Hematopoietic multipotent progenitor cell treated with erythropoietin and hydrocortisone succinate and interleukin-3 and kit ligand, for 4 days (in vitro differentiated cells): ENCODE measurements at regions not wholly inside any gene's neighbourhood (a gene's known extent, or its start where the extent isn't known, plus 50 kb on each side); places are given as distances from the start of the nearest gene placed in this dataset.

Source experiments
- DNase-seq: peaks from one replicate; pipeline ENCODE4 v3.0.0-alpha.2; 2015

DNA sequence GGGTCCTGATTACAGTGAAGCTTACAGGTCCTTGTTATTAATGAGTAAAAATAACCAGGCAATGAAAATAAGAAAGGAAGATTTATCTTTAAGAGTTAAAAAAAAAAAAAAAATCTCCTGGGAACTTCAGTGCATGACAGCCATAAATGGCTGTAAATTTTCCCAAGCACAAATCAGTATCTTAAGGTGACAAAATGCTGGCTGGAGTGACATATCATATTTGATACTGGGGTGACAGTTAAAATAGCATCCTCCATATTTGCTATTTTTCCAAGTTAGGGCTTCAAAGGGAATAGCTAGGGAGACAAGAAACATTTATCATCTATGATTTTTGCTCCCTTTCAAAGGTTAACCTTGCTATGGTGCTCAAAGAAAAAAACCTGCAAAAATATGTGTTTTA, 226.6 kb downstream of the PRDM2 start:
- DNase-seq = no peak

DNA sequence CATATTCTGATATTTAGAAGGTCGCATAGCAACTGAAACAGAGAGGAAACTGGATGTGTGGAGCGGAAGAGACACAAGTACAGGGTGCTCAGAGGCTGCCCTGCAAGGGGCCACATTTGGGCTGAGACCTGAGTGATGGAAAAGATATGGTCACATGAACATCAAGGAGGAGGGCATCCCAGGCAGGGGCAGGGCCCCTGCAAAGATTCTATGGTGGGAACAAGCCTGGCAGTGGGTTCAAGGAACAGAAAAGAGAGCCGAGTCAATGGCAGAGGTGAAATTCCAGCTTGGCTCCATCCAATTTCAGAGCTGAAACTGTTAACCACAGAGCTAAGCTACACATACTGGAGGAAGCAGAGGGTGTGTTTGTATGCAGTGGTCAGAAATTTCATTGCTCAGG, 227.7 kb downstream of the PRDM2 start:
- no peak for DNase-seq

DNA sequence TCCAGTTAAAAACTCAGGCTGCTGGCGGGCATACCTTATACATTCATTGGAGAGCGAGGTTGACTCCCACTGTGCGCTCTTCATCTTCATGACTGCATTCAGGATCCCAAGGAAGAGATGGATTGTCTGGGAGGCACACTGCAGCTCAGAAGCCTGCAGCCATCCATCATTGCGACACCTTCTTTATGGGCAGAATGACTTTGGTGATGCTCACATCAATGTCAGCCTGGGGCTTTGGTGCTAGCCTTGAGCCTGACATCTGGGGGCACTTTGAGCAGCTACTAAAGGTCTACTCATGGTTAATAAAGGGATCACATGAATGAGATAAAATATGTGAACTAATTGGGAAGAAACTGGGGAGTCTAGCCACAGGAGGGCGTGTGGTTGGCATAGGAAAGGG, 229.3 kb downstream of the PRDM2 start:
- no peak for DNase-seq

DNA sequence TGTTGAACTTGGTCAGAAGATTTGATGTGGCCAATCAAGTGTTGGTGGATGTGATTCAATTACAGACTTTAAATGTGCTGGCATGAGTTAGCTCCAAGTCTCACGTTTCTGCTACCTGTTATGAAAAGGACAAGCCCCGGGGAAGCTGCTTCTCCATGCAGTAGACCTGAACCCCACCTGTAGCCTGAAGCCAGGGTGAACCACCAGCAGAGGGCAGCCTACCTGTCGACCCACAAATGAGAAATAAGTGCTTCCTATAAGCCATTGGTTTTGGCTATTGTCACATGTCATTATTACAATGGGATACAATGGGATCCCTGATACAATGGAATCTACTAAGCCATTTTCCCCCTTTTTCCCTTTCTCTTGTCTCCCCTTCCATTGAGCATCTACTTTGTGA, 230.2 kb downstream of the PRDM2 start:
- DNase-seq = peak; percentile 23

DNA sequence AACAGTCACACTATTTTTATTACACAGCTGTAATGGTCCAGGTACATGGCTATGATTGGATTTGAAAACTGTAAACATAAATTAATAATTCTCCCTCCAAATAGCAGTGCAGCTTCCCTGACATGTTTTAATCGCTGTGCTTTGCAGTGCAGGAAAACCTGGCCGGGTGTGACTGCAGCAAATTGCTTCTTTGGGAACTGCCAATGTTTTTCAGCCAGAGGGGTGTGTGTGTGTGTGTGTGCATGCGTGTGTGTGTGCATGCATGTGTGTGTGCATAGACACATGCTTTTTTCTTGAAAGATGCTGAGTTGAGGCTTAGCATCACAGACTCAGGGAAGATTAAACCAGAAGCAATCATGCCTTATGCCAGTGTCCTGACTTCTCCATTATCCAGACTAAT, 231.2 kb downstream of the PRDM2 start:
- DNase-seq = no peak

DNA sequence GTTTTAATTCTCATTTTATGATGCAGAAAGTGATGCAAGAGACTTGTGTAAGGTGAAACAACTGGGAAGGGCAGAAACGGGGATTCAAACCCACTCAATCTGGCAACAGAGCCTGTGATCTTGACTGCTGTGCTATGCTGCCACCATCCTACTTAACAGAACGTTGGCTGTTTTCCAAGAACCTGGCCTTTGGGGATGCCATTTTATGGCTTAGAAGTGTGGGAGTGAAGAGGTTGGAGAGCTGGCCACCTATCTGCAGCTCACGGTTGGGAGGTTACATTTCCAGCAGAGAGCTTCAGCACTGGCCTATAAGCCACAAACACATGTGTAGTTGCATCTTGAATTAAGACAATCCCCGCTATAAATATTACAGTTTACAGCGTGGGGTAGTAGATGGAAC, 235.3 kb downstream of the PRDM2 start:
- DNase-seq = no peak

DNA sequence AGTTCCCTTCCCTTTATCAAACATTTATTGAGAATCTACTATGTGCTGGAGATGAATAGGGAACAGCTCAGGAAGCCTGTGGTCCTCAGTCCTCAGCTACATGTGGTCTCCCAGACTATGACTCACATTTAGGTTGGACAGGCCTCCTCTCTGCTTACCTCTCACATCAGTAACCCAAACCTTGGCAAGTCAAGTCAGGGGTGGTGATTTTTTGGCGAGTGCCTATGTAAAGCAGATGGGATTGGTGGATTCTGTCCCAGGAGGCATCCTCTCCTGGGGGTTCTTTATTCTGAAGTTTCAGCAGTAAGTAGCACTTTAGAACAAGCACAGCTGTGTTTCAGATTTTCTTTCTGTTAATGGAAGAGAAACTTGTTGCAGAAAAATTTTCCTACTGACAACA, 241.3 kb downstream of the PRDM2 start:
- no peak for DNase-seq

DNA sequence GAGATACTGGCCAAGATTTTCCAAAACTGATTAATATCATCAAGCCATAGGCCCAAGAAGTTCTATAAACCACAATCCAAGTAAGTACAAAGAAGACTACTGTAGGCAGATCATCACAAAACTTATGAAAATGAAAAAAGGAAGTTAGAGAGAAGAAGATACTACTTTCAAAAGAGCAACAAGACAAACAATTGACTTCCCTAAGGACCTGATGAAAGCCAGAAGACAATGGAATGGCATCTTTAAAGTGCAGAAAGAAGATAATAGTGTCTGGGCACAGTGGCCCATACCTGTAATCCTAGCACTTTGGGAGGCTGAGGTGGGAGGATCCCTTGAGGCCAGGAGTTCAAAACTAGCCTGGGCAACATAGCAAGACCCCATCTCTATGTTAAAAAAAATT, 243.1 kb downstream of the PRDM2 start:
- DNase-seq = no peak

DNA sequence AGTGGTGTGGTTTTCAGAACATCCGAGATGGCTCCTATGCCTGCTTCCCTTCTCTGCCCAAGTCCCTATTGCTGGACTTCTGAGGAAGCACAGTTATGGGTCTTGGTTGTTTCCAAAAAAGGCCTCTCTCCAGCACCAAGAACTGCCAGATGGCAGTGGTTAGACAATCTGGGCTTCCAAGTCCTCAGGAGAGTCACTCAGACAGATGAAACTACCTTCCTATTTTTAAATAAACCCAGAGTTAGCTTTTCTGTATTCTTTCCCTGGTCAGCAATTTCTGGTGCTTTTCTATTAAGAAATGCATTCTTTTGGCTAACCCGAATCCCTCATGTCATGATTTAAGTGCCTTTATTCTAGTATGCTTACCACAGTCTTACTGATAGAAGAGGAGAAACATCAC, 245.9 kb downstream of the PRDM2 start:
- DNase-seq = no peak

DNA sequence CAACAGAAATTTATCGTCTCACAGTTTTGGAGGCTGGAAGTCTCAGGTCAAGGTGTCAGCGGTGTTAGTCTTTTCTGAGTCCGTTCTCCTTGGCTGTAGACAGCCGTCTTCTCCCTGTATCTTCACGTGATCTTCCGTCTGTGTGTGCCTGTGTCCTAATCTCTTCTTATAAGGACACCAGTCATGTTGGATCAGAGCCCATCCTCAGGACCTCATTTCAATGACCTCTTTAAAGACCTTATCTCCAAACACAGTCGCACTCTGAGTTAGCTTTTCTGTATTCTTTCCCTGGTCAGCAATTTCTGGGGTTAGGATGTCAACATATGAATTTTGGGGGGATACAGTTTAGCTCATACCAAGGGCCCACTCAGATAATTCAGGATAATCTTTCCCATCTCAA, 247.7 kb downstream of the PRDM2 start:
- DNase-seq = no peak

DNA sequence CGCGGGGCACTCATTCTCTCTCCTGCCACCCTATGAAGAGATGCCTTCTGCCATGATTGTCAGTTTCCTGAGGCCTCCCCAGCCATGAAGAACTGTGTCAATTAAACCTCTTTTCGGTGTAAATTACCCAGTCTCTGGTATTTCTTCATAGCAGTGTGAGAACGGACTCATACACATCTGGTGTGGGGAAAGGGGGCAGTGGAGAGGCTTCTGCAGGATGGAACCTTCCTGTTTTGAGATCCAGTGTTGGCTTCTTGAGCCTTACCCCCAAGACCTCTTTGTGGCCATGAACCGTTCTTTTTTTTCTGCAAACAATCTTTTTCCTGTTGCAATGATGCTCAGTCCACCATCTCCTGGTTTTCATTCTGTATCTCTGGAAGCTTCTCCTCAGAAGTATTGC, 248.4 kb downstream of the PRDM2 start:
- no peak for DNase-seq

DNA sequence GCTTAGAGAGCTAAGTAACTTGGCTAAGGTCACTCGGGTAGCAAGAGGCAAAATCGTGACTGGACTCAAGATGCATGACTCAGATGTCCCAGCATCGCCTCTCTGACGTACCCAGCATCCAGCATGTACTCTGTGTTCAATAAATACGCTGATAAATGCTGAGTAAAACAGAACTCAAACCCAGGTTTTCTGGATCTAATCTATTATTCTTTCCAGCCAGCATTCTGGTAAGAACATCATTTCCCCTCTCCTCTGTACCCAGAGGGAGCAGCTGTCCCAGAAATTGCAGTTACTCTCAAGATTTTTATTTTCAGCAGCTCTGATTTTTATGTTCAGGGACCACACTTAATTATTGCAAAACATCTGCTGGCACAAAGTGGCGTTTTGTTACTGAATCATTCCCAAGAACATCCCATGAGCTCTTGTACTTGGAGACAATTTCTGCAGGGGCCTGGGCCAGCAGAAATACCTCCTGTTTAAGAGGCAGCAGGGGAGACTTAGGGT, 249.0 kb downstream of the PRDM2 start:
- no peak for DNase-seq

DNA sequence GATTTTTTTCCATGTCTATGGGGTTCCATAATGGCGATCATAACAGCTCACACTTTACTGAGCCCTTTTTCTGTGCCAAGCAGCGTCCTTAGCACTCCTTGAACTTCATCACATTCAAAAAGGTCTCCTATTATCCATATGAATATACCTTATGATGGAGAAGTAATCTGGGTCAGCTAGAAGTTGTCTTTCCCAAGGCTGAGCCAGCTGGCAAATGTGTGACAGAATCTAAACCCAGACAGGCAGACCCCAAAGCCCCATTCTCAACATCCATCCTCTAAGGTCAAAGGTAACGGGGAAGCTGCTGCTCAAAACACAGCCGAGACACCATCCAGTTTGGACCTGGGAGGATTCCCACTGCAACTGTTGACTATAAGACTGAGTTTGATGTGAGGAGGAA, 249.6 kb downstream of the PRDM2 start:
- no peak for DNase-seq

DNA sequence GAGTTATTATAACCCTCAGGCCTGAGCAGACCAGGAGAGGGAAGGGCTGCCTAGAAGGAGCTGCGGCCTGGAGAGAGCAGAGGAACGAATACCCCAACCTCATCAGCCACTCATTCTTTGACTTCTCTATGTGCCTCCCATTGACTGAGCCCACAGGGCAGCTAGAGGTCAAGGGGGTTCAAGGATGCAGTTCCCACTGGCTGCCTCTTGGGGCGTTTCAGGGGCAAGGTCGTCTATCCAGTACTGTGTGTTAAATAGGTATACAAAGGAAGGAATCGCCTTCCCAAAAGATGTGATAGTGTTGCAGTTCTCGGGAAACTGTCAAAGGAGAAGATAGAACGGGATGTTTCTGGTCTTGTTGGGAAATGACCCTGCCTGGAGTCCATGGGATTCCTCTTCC, 250.6 kb downstream of the PRDM2 start:
- DNase-seq = peak; percentile 20

DNA sequence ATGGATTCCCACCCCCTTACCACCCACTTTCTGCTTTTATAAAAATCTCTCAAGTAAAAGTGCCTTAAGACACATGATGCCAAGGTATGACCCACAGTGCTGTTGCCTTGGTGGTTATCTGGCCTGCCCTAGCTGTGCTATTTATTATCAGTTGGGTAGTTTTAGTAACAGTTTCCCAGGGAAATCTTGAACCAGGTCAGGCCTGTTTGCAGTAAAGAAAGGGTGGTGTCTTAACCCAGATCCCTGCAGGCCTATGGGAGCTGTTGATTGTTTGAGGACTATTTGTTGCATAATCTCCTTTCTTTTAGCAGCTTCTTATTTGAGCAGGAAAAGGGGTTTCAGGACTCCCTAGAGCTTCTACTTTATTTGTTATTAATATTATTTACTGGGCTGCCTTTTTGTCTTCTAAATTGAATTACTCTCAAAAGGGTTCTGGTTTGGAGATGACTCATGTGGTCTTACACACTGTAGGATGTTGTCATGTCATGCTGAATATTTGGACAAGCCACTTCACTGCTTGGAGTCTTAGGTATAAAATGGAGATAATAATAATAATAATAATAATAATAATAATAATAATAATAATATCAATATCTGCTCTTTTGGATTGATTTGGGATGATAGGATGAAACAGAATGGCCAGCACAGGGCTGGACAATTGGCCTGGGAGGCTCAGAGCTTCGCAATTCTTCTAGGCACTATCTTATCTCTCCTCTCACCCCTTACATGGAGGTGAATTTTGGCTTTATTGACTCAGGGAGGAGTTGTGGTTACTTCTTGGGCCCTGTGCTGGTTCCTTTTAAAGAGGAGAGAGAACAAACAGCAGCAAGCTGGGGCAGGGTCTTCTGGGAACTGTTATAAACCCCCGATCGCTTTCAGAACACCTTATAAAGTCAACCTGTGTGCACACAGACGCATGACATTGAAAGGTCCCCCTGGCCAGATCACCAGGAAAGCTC, 252.1 kb downstream of the PRDM2 start:
- no peak for DNase-seq

DNA sequence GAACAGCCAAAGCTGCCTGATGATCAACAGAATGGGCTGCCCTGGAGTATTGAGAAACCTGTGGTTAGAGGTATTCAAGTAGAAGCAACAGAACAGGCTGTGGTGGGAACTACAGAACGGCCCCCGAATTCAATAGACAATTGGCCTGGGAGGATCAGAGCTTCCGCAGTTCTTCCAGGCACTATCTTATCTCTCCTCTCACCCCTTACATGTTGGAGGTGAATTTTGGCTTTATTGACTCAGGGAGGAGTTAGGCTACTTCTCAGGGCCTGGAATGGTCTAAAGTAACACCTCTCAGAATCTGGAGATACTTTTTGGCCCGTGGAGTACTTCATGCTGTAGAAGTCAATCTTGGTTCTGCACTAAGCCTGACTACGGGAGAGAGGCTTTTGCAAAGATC, 253.0 kb downstream of the PRDM2 start:
- no peak for DNase-seq

DNA sequence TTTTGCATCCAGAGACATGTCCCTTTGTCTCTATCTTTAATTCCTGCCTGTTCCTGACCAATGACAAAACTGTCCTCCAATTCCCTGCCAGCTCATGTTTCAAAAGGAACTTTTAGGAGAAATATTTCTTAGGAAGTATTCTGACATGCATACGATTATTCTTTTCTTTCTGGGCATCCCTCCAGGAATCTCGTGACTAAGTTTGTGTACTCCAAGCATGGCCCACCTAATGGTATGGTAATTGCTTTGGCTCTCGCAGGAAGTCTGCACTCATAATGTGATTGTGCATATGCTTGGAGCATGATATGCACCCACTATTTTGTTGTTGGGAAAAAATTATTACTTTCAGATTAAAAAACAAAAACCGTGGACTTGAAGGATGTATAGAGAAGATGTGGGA, 256.4 kb downstream of the PRDM2 start:
- no peak for DNase-seq

DNA sequence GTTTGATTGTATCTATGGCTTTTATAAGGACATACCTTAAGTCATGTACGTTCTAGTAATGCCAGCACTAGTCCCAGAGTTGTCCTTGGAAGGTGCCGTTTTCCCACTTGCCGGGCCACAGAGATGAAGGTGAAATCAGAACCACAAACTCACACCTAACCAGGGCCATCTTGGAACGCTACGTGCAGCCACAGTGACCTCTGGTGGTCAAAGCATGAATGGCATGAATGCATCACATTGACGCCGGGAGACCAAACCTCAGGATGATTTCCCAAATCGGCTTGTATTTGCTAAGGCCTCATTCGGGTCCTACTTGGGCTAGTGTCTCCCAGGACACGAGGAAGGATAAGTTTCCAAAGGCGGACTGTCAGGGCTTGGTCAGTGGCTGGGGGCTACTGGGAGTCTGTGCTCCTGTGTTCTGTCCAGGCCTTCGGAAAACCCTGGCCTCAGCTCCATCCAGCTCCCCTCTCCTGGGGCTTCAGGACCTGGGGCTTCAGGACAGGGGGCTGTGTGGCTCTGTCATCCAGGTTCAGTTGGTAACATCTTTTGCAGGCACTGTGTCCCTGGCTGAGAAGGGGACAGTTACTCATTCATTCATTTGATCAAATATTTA, 260.5 kb downstream of the PRDM2 start:
- peak; percentile 68 for DNase-seq

DNA sequence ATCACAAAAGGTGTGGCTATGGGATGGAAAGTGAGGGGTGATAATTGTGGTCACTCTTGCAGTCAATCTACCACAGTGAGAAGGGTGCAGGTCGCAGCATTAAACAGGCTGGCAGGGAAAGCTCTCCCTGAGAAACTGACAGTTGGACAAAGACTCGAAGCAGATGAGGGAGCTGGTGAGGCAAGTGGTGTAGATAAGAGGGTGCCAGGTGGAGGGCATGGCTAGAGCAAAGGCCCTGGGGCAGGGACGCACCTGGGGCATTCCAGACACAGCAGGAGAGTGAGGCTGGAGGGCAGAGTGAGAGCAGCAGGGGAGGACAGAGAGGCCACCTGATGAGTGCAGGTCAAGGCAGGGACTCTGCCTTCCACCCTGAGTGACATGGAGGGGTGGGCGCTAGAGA, 264.8 kb downstream of the PRDM2 start:
- DNase-seq = no peak

DNA sequence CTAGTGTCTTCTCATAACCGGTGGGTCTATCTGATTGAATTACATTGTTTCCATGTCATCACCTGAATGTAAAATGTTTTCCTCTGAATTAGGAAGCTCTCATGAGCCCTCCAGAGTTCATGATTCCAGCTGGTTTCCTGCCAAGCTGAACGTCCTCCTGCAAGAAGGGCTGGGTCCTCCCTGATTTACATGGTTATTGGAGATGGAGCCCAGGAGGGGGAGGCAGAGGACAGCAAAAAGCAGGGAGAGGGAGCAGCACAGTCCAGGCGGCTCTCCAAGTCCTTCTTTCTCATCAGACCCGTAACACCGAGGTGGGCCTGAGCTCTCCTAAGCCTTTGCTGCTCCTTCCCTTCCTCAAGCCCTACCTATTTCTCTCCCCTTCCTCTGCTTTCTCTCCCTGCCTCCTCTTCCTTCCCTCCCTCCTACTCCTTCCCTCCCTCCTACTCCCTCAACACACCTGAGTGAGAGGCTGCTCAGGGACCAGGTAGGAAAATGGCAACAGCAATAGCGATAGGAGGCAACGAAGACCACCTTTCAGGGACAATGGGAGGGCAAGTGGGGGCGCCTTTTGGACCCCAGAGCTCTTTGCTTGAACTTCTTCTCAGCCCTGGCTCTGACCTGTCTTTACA, 265.9 kb downstream of the PRDM2 start:
- DNase-seq = peak; percentile 46

DNA sequence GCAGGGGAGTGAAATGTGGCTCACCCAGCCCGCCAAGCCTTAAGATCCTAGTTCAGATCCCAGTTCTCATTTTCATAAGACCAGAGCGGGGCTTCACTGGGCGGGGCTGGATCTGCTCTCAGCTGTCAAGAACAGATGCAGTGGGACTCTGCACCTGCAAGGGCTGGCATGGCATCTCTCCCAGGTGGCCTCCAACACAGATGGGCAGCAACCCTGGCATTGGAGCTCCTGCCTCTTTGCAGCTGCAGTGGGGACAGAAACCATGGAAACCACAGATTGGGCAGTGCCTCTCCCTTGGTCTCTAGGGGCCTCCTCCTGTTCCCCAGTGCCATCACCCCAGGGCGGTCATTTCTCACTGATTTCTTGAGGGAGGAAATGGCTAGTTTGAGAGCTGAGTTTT, 267.7 kb downstream of the PRDM2 start:
- DNase-seq = no peak

DNA sequence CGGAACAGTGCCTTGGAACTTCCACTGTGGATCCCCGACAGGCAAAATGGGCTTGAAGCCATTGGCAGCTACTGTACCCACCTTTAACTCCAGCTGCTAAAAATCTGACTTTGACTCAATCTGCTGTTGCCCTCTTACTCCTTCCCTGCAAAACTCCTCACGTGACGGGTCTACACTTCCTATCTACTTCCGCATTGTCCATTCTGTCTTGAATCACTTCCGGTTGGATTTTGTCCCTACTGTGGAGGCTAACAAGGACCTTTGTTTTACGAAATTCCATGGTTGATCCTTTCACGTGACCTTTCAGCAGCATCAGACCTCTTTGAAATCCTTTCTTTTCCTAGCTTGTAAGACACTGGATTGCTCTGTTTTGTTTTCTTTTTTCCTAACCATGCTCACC, 268.4 kb downstream of the PRDM2 start:
- DNase-seq = no peak

DNA sequence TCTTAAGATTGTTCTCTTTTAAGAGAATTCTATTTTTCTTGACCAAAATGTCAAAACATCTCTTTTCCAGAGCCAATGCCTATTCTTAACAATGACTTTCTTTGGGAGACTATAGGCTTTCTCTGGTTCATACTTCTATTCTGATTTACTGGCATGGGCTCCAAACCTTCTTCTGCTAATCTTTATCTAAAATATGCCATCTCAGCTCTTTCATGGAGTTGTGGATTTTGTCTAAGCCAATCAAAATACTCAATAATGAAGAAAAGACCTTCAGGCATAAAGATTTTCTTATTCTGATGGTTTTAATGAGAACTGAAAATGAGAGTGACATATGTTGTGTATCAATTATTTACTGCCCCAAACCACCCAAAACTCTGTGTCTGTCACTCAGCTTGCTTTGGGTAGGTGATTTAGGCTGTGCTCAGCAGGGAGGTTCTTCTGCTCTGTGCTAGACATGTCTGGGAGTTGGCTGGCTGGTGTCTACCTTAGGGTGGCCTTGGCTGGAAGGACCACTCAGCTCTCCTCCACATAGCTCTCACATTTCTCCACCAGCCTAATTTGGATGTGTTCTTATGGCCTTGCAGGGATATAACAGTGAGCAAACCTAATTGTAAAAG, 270.8 kb downstream of the PRDM2 start:
- no peak for DNase-seq

DNA sequence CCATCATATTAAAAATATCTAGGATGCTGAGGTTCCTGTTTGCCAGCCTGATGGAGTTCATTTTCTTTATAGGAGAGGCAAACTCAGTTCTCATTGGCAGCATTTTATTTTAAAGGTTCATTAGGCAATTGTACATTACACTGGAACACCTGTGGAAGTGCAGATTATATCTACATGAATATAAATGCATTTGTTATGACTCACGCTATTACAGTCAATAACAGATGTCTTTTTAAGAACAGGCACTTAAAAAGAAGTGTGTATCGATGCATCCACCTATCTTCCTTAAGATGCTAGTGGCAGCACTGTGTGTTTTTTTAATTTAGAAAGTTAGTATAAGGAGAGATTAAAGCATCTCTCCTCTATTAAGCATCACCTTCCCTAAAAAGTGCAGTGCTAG, 276.5 kb downstream of the PRDM2 start:
- DNase-seq = no peak
